HG03196 (cell line): ENCODE measurements at regions not wholly inside any gene's neighbourhood (a gene's known extent, or its start where the extent isn't known, plus 50 kb on each side); places are given as distances from the start of the nearest gene placed in this dataset.
A peak's percentile ranks its signal among the peaks of the same experiment; 100 is the strongest.

ENCODE experiments used
- ATAC-seq: cut with Tn5 transposase; IDR thresholded peaks from one replicate; pipeline ENCODE4 v1.9.1; 2021; ENCODE audit not compliant: unreplicated experiment

DNA sequence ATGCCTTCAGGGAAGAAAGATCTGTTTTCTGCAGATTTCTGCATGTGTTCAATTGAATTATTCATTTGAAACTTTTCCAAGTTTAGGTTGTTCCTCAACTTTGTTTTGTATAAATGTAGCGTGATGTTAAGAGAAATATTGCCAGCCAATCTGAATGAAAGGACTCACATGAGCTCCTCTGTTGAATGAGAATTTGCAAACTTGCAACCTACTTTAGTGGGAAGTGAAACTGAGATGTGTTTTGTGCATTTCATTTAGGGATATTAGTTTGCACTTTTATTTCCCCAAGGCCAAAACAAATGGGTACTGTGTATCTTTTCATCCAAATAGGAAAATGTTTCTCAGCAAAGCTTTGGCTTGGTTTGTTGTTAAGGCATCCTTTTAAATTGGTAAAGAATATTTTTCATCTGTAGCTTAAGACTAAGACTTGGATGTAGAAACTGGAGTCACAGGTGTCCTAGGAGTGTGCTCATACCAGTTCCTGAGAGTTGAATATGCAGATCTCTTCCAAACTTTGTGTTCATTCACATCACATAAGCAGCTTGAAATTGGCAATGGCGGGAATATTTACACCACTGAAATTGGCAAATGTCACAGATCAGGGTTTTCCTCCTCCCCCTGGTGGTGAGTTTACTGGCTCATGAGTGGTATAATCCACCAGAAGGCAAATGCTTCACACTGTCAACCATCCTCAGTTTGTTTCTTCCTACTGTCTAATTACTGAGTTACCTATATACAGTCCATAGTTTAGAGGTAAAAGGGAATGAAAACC, 193.6 kb upstream of the BANK1 start:
- no peak for ATAC-seq

DNA sequence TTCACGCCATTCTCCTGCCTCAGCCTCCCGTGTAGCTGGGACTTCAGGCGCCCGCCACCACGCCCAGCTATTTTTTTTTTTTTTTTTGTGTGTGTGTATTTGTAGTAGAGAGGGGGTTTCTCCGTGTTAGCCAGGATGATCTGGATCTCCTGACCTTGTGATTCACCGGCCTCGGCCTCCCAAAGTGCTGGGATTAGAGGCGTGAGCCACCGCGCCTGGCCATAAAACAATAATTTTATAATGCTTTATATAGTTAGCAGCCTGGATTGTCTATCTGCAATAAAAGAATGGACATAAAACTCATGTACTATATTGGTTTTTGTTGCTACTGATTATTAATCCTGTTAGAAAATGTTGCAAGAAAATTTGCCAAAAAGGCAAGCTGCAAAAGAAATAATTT, 195.9 kb upstream of the BANK1 start:
- no peak for ATAC-seq

DNA sequence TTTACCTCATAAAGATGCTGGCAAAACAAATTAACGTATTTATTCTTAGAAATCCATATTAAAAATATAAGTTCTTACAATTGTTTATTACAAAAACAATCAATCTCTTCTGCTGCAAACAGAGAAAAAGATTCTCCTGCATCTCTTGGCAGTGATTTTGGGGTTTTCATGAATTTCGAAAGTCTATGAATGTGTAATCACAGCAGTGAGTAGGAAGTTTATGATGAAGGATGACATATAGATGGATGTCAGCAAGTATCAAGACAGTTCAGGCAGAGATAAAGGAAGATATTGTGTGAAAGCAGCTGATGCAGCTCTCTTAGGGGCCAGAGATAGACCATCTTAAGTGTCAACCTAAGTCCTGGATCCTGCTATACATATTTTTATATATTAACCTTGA, 196.9 kb upstream of the BANK1 start:
- no peak for ATAC-seq

DNA sequence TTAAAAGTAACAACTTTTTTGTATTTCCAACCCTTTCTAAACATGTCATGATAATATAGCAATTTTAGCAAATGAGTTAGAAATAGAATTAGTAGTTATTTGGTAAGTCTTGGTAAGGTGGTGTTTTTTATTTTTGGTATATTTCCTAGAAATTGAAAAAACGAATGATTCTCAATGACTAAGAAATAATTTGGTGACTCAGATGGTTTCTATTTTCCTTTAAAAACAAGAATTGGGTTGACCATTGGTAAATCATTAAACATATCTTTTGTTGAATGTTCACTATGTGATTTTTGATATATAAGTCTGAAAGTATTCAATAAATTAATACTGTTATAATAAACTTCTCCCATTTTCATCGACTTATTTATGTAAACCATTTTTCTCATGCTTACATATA, 206.2 kb upstream of the BANK1 start:
- ATAC-seq, result no peak

DNA sequence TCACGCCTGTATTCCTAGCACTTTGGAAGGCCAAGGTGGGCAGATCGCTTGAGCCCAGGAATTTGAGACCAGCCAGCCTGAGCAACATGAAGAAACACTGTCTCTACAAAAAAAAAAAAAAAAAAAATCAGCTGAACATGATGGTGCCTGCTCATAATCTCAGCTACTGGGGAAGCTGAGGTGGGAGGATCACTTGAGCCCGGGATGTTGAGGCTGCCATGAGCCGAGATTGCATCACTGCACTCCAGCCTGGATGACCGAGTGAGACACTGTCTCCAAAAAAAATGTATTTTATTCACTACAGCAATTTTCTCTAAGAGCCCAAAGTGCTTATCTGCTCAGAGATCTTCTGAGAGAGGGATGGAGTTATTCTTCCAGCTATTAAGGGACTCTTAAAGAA, 215.8 kb upstream of the PPP3CA start:
- ATAC-seq, result no peak

DNA sequence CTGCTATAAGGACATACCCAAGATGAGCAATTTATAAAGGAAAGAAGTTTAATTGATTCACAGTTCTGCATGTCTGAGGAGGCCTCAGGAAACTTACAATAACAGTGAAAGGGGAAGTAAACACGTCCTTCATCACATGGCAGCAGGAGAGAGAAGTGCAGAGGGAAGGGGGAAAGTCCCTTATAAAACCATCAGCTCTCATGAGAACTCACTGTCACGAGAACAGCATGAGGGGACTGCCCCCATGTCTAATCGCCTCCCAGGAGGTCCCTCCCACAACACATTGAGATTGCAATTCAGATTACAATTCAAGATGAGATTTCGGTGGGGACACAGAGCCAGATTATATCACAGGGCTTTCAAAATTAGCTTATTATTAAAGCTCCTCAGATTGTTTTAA, 209.5 kb upstream of the PPP3CA start:
- ATAC-seq, result no peak

DNA sequence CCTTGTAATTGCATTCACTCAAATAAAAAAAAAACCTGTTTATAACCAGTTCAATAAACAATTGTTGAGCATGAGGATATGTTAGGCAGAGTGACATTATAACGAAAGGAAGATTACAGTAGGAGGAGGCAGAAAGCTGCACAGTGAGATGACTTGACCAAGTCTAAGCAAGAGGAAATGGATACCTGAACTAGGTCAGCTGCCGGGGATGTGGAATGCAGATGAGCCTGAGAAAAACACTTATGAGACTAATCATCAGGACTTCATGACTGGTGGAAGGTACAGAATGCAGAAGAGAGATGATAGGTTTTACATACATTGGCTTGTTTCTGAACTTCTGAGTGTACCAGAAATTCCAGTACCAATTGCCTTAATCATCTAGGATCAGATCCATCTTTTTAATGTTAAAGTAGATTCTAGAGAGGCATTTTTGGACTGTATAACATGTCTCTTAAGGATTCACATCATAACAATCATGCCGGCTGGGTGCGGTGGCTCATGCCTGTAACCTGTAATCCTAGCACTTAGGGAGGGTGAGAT, 208.1 kb upstream of the PPP3CA start:
- no peak for ATAC-seq

DNA sequence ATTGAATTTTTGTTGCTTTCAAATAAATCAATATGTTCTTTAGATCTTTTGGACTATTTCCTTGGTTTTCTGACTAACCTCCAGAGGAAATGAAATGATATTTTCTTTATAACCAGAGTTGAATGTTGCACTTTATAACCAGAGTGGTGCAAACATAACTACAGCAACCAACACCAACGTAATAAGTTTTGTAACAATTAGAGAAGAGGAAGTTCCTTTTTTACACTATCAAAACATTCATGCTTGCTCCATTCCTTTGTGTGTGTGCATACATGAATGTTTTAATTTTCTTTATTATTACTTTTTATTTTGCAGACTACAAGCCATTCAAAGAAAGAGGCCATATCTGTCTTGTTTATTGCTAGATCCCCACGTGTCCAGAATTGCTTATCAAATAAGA, 193.0 kb upstream of the PPP3CA start:
- no peak for ATAC-seq

DNA sequence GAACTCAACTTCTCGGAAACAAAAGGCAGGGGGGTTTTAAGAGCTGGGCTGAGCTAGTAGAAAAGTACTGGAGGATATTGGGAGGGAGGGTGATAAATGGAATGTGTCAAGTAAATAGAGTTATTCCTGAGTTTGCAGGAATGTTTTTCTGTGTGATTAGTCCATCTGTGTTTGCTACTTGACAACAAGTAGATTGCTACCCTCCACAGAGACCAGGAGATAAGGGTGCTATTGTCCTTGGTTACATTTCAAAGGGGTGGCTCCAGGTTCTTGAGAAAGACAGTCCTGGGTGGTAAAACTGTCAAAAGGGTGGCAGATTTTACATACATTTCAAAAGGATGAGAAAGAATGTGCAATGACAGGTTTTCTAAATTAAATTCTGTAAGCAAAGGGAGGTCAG, 181.2 kb upstream of the PPP3CA start:
- no peak for ATAC-seq

DNA sequence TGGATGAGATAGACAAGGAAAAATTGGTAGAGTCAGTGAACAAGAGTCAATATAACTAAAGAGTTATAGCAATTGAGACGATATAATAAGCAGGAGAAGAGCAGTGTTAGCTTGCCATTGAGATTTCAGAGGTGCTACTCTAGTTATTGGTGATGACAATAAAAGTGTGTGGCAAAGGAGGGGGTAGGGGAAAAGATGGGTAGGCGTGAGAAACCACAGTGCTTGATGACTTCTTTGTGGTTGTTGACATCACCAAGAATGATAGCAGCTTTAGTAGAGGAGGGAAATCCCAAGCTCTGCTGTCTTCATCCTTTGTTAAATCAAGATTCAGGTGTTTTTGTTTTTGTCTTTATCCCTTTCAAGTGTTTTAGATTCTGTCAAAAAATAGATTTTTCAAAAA, 179.9 kb upstream of the PPP3CA start:
- peak; percentile 99 for ATAC-seq

DNA sequence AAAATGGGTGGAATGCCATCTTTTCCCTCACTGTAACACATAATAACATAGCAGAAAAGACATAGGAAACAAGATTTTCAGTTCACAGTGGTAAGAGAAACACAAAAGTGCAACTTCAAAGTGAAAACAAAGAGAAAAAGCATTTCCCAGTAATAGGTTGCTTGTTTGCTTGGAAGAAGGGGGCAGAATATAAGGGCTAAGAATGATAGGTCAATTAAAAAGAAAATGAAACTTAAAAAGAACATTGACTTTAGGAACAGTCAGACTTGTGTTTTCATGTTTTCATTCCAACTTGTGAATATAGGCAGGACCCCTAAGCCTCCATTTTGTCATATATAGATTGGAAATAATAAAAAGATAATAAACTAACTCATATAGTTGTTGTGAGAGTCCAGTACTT, 168.2 kb upstream of the PPP3CA start:
- ATAC-seq, result no peak

DNA sequence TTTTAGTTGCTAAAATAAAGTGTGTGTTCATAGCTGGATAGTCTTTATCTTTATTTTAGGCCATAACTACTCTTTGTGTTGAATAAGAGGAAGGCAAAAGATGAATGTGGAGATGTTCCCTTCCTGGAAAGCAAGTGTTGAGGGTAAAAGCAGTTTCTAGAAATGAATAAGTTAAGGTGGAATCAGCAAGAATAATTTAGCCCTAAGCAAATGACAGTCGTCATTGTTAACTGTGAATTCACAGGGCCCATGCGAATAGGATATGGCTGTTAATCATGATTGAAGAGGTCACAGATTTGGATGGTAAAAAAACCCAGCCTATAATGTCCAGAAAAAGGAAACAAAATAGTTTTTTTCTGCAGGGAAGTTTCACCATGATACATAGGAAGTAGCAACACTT, 167.8 kb upstream of the PPP3CA start:
- no peak for ATAC-seq

DNA sequence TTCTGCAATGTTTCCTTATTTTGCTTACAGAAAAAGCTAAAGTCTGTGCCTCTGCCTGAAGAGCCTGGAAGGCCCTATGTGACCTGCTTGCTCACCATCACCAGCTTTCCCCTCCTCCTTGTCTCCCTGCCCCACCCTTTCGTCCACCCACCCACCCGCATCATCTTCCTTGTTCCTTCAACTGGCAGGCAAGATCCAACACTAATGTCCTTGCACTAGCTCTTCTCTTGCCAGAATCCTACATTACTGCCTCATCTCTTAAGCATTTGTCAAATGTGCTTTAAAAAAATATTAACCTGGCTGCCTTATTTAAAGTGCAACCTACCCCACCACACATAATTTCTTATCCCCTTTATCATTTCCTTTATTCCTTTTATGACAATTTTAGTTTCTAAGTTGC, 165.1 kb upstream of the PPP3CA start:
- no peak for ATAC-seq

DNA sequence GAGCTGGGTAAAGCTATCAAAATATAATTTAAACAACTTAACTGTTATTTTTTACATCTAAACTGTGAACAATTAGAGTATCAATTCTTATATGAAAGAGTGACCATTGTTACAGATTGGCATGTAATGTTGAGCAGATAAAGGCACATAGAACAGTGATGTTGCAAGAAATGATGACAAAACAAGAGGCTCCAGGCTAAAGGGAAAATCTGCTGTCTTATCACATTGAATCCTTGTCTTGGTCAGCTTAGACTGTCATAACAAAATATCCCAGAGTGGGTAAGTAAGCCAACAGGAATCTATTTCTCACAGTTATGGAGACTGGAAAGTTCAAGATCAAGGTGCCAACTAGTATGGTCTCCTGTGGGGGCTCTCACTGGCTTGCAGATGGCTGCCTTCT, 154.1 kb upstream of the PPP3CA start:
- ATAC-seq, result no peak

DNA sequence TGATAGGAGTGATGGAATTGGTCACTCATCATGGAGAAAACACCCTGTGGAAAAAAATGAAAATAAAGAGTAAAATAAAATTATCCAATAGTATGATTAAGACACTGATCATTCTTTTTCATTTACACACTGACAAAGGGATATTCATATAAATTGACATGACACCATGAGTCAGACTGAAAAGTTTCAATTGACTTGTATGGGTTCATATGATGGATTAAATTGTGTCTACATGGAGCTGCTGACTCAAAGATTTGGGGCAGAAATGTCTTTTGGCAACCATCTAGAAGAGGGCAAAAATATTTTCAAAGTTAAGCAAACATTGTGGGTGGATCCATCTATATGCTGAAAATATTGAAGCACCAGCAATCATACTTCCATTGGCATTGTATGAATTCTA, 153.4 kb upstream of the PPP3CA start:
- ATAC-seq, result no peak

DNA sequence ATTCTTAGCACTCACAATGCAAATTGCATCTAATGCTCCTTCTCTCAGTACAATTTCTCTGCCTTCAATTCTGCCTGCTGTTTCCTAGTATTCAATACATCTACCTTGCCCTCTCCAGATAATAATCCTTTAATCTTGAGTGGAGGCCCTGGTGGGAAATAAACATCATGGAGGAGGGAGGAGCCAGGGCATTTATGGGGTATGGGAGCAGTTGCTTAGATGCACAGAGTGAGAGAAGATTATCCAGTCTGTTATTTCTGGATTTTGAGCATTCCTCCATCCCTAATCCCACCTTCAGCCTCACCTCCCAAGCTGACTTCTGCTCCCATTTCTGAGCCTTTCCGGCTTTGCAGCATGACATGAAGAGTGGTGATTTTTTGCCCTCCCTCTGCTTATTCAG, 127.9 kb upstream of the PPP3CA start:
- no peak for ATAC-seq

DNA sequence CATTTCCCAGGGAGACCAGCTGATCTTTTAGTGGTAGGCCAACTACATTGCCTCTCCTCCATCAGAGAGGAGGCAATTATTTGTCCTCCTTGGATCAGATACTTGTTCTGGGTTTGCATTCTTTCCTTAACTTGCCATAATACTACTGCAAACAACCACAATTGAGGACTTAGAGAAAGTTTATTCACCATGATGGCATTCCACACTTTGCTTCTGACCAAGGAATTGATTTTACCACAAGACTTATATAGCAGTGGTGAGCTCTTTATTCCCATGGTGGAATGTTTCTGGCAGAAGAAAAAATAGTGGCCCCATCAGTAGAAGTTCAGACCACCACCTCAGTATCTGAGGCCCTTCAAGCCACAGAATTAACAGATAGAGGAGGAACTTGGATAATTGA, 123.9 kb upstream of the PPP3CA start:
- ATAC-seq, result no peak

DNA sequence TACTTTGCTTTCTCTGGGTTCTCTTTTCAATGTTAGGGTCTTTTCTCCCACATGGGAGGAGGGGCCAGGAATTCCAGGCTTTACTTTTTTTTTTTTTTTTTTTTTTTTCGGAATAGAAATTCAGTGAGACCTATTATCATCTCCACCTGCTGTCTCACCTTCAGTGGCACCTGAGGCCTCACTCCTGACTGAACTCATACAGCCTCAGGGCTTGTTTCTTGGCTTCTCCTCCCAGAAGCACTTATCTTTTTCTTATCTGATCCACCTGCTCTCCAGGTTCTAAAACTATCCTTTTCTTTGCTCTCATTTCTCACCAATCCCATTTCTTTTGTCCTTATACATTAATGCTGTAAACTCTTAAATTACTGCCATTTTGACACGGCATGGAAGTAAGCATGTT, 117.3 kb upstream of the PPP3CA start:
- no peak for ATAC-seq

DNA sequence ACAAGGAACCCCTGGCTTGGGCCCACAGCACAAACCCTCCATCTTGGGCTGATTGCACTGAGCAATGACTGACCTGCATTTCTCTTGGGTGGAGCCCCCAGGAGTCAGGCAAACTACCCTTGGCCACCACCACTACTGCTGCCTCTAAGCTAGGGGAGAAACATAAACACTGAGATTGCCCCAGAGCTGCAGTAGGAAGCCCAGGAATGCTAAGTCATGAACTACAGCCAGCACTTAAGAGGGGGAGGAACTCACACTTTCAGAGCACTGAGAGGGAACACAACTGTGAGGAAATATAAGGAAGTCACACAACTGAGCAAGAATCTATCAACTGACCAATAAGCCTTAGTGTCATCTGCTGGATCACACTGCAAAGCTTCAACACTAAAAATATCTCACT, 111.6 kb upstream of the PPP3CA start:
- ATAC-seq, result no peak

DNA sequence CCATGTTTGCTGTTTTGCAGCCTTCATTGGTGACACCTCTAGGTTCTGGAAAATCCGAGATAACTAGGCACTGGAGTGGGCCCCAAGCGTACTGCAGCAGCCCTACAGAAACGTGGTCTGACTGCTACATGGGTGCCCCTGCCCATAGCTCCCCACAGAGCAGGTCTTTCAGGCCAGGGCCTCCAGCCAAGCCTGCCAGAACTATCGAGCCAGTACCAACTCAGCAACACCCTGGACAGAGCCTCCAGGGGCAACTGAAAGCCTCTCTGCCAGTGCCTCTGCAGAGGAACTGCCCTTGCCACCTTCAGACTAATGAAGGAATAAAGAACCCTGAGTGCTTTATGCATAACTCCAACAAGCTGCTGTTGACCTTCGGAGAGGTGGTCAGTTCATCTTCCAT, 111.1 kb upstream of the PPP3CA start:
- no peak for ATAC-seq

DNA sequence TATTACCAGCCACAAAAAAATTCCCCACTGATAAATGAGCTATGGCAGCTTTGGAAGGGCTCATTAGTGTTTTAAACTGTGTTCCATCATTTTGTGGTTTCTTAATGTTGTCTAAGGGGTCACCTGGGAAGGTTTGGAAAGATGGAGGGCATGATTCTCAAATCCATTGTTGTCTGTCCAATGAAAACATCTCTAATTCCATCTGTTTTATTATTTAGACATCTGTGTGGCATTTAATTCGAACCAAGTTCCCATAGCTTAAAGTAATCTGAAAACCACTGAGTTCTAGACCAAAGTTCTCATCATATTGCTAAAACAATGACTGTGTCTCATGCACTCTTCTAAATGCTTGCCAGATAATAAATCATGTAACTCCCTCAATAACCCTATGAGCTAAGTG, 103.8 kb upstream of the PPP3CA start:
- no peak for ATAC-seq

DNA sequence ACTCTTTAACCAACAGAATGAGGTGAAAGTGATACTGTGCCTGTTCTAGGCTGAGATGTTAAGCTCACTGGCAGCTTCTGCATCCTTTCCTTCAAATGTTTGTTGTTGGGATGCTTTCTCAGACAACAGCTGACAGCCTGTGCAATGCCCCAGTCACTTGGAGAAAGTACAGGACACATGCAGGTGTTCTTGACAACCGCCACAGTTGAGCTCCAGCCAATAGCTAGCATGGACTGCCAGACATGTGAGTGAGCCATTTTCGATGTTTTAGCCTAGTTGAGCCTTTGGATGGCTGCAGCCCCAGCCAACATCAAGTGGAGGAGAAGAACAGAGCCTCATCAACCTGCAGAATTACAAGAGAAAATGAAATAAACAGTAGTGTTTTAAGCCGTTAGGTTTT, 94.1 kb upstream of the PPP3CA start:
- ATAC-seq, result no peak

DNA sequence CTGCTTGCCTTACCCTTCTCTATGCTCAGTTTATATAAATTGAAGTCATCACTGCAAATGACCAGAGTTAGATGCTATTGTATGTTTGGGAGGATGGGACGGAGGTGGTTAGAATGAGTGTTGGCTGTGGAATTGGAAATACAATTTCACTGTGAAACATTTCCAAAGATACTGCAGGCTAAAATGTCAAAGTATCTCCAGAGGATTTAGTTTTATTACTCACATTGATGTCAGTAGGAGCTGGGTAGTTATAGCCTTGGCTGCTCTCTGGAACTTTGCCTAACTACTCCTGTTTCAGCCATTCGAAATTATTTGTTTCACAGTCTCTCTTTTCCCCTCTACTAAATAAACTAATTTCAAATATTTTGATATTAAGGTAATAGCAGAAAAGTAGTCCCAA, 92.6 kb upstream of the PPP3CA start:
- no peak for ATAC-seq
